Activated naive CD4-positive, alpha-beta T cell treated with anti-CD3 and anti-CD28 coated beads for 36 hours (primary cell): ENCODE measurements at regions not wholly inside any gene's neighbourhood (a gene's known extent, or its start where the extent isn't known, plus 50 kb on each side); places are given as distances from the start of the nearest gene placed in this dataset.

Experiments used
- CTCF ChIA-PET: fragments of 350-600 bp; sonication (Branson Sonifier 250); formaldehyde crosslinking; loops from one replicate; lab custom pipeline; 2021; ENCODE audit warnings: antibody characterized with exemption; lab: Charles Lee
- DNase-seq: peaks from one replicate; pipeline ENCODE4 v3.0.0-alpha.2; 2020
- H3K27ac Mint-ChIP-seq: one replicate; pipeline ENCODE4 v1.8.0; 2021; ENCODE audit warnings: mild to moderate bottlenecking, mixed read lengths
- H3K27me3 Mint-ChIP-seq: one replicate; pipeline ENCODE4 v1.8.0; 2021; ENCODE audit warnings: low read depth, mixed read lengths
- H3K36me3 Mint-ChIP-seq: one replicate; pipeline ENCODE4 v1.8.0; 2021; ENCODE audit warnings: low read depth, mixed read lengths
- H3K4me1 Mint-ChIP-seq: one replicate; pipeline ENCODE4 v1.8.0; 2021; ENCODE audit warnings: low read depth, mixed read lengths
- H3K4me3 Mint-ChIP-seq: one replicate; pipeline ENCODE4 v1.8.0; 2021; ENCODE audit warnings: mild to moderate bottlenecking, moderate library complexity, mixed read lengths
- H3K9me3 Mint-ChIP-seq: one replicate; pipeline ENCODE4 v1.8.0; 2021; ENCODE audit warnings: mixed read lengths
- intact Hi-C: fragments of 100-400 bp; cut with micrococcal nuclease; formaldehyde crosslinking; loops from one replicate; pipeline ENCODE4 v1.15.1; 2023

DNA sequence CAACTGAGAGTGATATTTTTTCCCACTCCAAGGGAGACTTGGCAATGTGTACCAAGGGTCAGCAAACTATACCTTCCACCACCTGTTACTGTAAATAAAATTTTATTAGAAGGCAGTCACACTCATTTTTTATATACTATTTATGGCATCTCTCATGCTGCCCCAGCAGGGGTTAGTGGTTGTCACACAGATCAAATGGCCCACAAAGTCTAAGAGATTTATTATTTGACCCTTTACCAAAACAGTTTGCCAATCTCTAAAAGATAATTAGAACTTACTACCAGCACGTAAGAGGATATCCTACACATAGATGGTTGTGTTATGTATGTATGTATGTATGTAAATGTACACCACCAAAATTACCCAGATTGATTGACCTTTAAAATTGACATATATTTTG, 185.1 kb downstream of the PRR20E start:
- H3K9me3 Mint-ChIP-seq, result peaks cover 6% of the 10 kb centered on the region
- H3K4me1 Mint-ChIP-seq, result no peaks in the 10 kb centered on the region
- no peaks in the 10 kb centered on the region for H3K27me3 Mint-ChIP-seq
- no peak overlapping the region for H3K4me3 Mint-ChIP-seq
- no peak overlapping the region for H3K27ac Mint-ChIP-seq
- DNase-seq, result no peak
- no peaks in the 10 kb centered on the region for H3K36me3 Mint-ChIP-seq
- intact Hi-C loops, result no loop called here
- CTCF ChIA-PET, result no interaction called here

GRCh38 chr13:57353831-57354230, 186.8 kb downstream of the PRR20E start:
- no peaks in the 10 kb centered on the region for H3K27me3 Mint-ChIP-seq
- H3K36me3 Mint-ChIP-seq, result no peaks in the 10 kb centered on the region
- intact Hi-C loops, result no loop called here
- CTCF ChIA-PET, result no interaction called here
- H3K27ac Mint-ChIP-seq, result no peak overlapping the region
- H3K4me3 Mint-ChIP-seq, result no peak overlapping the region
- H3K9me3 Mint-ChIP-seq, result peaks cover 6% of the 10 kb centered on the region
- H3K4me1 Mint-ChIP-seq, result no peaks in the 10 kb centered on the region
- no peak for DNase-seq

- Mint-ChIP-seq H3K9me3 (peaks cover 3% of the 10 kb centered on the region), H3K36me3 (no peaks in the 10 kb centered on the region), H3K4me1 (no peaks in the 10 kb centered on the region), H3K27ac (no peak overlapping the region), H3K4me3 (no peak overlapping the region), H3K27me3 (no peaks in the 10 kb centered on the region)
- intact Hi-C loops, result no loop called here
- CTCF ChIA-PET, result no interaction called here
- DNase-seq, result no peak
Measured at GRCh38 chr13:57375876-57376275, 208.9 kb downstream of the PRR20E start.

GRCh38 chr13:57408312-57408711, 223.2 kb upstream of the PCDH17 start:
- DNase-seq, result no peak
- intact Hi-C loops, result no loop called here
- Mint-ChIP-seq H3K9me3 (peaks cover 13% of the 10 kb centered on the region), H3K27me3 (no peaks in the 10 kb centered on the region), H3K27ac (no peak overlapping the region), H3K4me3 (no peak overlapping the region), H3K36me3 (no peaks in the 10 kb centered on the region), H3K4me1 (no peaks in the 10 kb centered on the region)
- CTCF ChIA-PET, result no interaction called here

DNA sequence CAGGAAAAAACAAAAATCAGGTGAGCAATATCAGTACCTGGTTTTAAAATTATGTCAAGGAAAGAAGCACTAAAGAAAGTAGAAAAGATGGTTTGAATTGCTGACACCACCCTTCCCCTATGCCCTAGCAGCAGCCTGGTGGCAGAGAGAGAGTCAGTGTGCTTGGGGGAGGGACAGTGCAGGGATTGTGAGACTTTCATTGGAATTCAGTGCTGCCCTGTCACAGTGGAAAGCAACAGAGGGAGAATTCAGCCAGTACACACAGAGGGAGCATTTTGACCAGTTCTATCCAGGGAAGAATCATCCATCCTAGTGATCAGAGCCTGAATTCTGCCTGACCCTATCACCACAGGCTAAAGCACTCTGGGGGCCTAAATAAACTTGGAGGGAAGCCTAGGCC, 222.4 kb upstream of the PCDH17 start:
- Mint-ChIP-seq H3K27ac (no peak overlapping the region), H3K4me1 (no peaks in the 10 kb centered on the region), H3K4me3 (no peak overlapping the region), H3K36me3 (no peaks in the 10 kb centered on the region), H3K9me3 (peaks cover 14% of the 10 kb centered on the region), H3K27me3 (no peaks in the 10 kb centered on the region)
- DNase-seq, result no peak
- CTCF ChIA-PET, result no interaction called here
- intact Hi-C loops, result no loop called here

GRCh38 chr13:57409656-57410055, 221.9 kb upstream of the PCDH17 start:
- Mint-ChIP-seq H3K4me3 (no peak overlapping the region), H3K27me3 (no peaks in the 10 kb centered on the region), H3K4me1 (no peaks in the 10 kb centered on the region), H3K27ac (no peak overlapping the region), H3K36me3 (no peaks in the 10 kb centered on the region), H3K9me3 (peaks cover 14% of the 10 kb centered on the region)
- intact Hi-C loops, result no loop called here
- DNase-seq, result no peak
- CTCF ChIA-PET, result no interaction called here

- Mint-ChIP-seq H3K27ac (no peak overlapping the region), H3K4me3 (no peak overlapping the region), H3K27me3 (no peaks in the 10 kb centered on the region), H3K36me3 (no peaks in the 10 kb centered on the region), H3K9me3 (peaks cover 6% of the 10 kb centered on the region), H3K4me1 (no peaks in the 10 kb centered on the region)
- CTCF ChIA-PET, result no interaction called here
- no peak for DNase-seq
- intact Hi-C loops, result no loop called here
Measured at GRCh38 chr13:57418067-57418677, 213.4 kb upstream of the PCDH17 start.

- Mint-ChIP-seq H3K4me3 (no peak overlapping the region), H3K9me3 (peaks cover 12% of the 10 kb centered on the region), H3K27ac (no peak overlapping the region), H3K4me1 (no peaks in the 10 kb centered on the region), H3K27me3 (no peaks in the 10 kb centered on the region), H3K36me3 (no peaks in the 10 kb centered on the region)
- intact Hi-C loops, result no loop called here
- DNase-seq, result no peak
- CTCF ChIA-PET, result no interaction called here
Measured at GRCh38 chr13:57424379-57424778, 207.2 kb upstream of the PCDH17 start.

DNA sequence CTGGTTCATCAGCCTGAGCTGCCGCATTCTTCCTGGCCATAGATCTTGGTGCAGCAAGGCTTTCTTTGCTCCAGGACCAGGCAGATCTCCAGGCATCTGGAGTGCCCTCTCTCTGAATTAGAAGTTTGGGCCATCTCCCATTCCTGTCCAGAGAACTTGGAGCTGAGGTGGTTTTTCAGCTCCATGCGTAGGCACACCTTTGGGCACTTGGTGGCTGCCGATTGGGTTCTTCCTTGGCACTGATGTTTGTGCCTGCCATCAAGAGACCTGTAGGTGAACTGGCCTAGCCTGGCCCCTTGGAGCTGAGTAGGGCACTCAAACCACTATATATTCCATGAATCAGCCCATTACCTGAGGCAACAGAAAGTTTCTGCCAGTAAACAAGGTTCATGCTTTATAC, 206.0 kb upstream of the PCDH17 start:
- H3K4me1 Mint-ChIP-seq, result no peaks in the 10 kb centered on the region
- no peaks in the 10 kb centered on the region for H3K36me3 Mint-ChIP-seq
- CTCF ChIA-PET, result no interaction called here
- intact Hi-C loops, result no loop called here
- no peak overlapping the region for H3K4me3 Mint-ChIP-seq
- H3K27me3 Mint-ChIP-seq, result no peaks in the 10 kb centered on the region
- H3K27ac Mint-ChIP-seq, result no peak overlapping the region
- no peak for DNase-seq
- peaks cover 18% of the 10 kb centered on the region for H3K9me3 Mint-ChIP-seq

GRCh38 chr13:57437587-57437986, 194.0 kb upstream of the PCDH17 start:
- Mint-ChIP-seq H3K4me3 (no peak overlapping the region), H3K27ac (no peak overlapping the region), H3K4me1 (no peaks in the 10 kb centered on the region), H3K9me3 (peaks cover 14% of the 10 kb centered on the region), H3K36me3 (no peaks in the 10 kb centered on the region), H3K27me3 (no peaks in the 10 kb centered on the region)
- CTCF ChIA-PET, result no interaction called here
- intact Hi-C loops, result no loop called here
- no peak for DNase-seq

- no peak for DNase-seq
- Mint-ChIP-seq H3K4me1 (no peaks in the 10 kb centered on the region), H3K36me3 (no peaks in the 10 kb centered on the region), H3K27me3 (no peaks in the 10 kb centered on the region), H3K27ac (no peak overlapping the region), H3K9me3 (peaks cover 14% of the 10 kb centered on the region), H3K4me3 (no peak overlapping the region)
- CTCF ChIA-PET, result no interaction called here
- intact Hi-C loops, result no loop called here
Measured at GRCh38 chr13:57438072-57438471, 193.5 kb upstream of the PCDH17 start.

DNA sequence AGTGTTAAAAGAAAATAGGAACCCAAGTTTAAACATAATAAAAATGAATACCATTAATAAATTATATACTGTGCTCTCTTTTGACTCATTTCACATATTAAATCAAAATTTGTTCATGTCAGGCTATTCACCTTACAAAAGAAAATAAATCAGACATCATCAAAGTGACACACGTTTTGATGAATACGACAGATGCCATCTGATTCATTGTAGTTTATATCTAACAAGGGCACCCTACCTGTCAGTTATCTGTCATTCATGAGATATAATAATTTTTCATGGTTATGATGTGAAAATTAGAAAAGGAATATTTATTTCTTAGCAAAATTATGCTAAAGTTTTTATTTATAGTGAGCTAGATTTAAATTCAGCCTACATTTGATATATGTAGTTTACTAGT, 188.1 kb upstream of the PCDH17 start:
- H3K27me3 Mint-ChIP-seq, result no peaks in the 10 kb centered on the region
- H3K4me3 Mint-ChIP-seq, result no peak overlapping the region
- H3K36me3 Mint-ChIP-seq, result no peaks in the 10 kb centered on the region
- H3K9me3 Mint-ChIP-seq, result peaks cover 1% of the 10 kb centered on the region
- intact Hi-C loops, result no loop called here
- CTCF ChIA-PET, result no interaction called here
- no peaks in the 10 kb centered on the region for H3K4me1 Mint-ChIP-seq
- no peak for DNase-seq
- H3K27ac Mint-ChIP-seq, result no peak overlapping the region

- Mint-ChIP-seq H3K27ac (no peak overlapping the region), H3K36me3 (no peaks in the 10 kb centered on the region), H3K27me3 (no peaks in the 10 kb centered on the region), H3K4me1 (no peaks in the 10 kb centered on the region), H3K4me3 (no peak overlapping the region), H3K9me3 (no peaks in the 10 kb centered on the region)
- intact Hi-C loops, result no loop called here
- CTCF ChIA-PET, result no interaction called here
- no peak for DNase-seq
Measured at GRCh38 chr13:57450356-57450755, 181.2 kb upstream of the PCDH17 start.

DNA sequence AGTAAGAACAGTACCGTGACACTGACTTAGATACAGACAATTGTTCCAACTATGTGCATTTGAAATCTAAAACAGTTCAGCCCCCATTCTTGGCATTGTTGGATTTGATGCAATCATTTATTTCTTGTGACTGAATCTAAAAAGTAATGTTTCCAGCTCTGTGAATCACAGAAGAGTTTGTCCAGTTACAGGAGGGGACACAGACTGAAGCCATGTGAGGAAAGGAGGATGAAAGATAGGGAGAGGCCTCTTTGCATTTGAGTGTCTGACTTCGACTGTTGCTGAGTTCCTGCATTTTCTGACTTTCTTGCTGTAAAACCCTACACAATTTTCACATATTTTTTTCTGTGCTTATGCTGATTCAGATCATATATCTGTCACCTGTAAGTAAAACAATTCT, 179.3 kb upstream of the PCDH17 start:
- H3K4me3 Mint-ChIP-seq, result no peak overlapping the region
- no peak for DNase-seq
- no peaks in the 10 kb centered on the region for H3K4me1 Mint-ChIP-seq
- H3K27ac Mint-ChIP-seq, result no peak overlapping the region
- peaks cover 3% of the 10 kb centered on the region for H3K9me3 Mint-ChIP-seq
- no peaks in the 10 kb centered on the region for H3K36me3 Mint-ChIP-seq
- CTCF ChIA-PET, result no interaction called here
- intact Hi-C loops, result no loop called here
- no peaks in the 10 kb centered on the region for H3K27me3 Mint-ChIP-seq
